ENCODE measurements at regions not wholly inside any gene's neighbourhood (a gene's known extent, or its start where the extent isn't known, plus 50 kb on each side); places are given as distances from the start of the nearest gene placed in this dataset.

DNA sequence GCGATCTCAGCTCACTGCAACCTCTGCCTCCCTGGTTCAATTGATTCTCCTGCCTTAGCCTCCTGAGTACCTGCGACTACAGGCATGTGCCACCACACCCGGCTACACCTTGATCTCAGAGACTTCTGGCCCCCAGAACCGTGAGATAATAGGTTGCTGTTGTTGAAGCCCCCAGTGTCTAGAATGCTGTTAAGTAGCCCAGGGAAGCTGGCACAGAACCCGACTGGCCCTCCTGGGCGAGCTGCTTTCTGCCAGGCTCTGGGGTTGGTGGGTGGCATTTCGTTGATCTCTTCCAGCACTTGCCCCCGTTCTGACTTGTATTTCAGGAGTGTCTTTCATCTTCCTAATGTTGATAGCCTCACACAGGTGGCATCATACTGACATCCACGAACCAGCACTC lies 807.1 kb downstream of the CDH9 start:
- peaks cover 22 to 29% of the 10 kb centered on the region in 2 donors for H3K9me3 Mint-ChIP-seq
- DNase-seq (no peak), ATAC-seq (no peak)
- no peaks in the 10 kb centered on the region for H3K27me3 Mint-ChIP-seq (ENCODE audit: low read depth in 2 of 2)
- 90% methylated on average over 9 of the region's 9 CpGs for WGBS (ENCODE audit: insufficient coverage)
- peaks cover 4 to 5% of the 10 kb centered on the region in 2 donors for H3K4me1 Mint-ChIP-seq
- no peaks in the 10 kb centered on the region for H3K27me3 ChIP-seq (ENCODE audit: control insufficient read depth, insufficient read depth, low read length)
- H3K27ac Mint-ChIP-seq = no peak overlapping the region
- H3K4me3 Mint-ChIP-seq = no peak overlapping the region
- intact Hi-C loops (cut with micrococcal nuclease) = no loop called here
- peaks cover 41% of the 10 kb centered on the region for H3K9me3 ChIP-seq (ENCODE audit: control insufficient read depth, insufficient read depth, low read length)
- no peak overlapping the region for H3K4me3 ChIP-seq (ENCODE audit: low read length)
- peaks cover 27% of the 10 kb centered on the region for H3K36me3 Mint-ChIP-seq
- H3K36me3 ChIP-seq (ENCODE audit: control insufficient read depth, insufficient read depth, low read length) = no peaks in the 10 kb centered on the region
- no peak overlapping the region for H3K27ac ChIP-seq (ENCODE audit: low read length)
- no peaks in the 10 kb centered on the region for H3K4me1 ChIP-seq (ENCODE audit: control insufficient read depth, insufficient read depth, low read length)
- no peak for TF ChIP-seq CTCF (IDR thresholded peaks at IDR 0.05)

- Histone ChIP-seq H3K9me3 (ENCODE audit: control insufficient read depth, insufficient read depth, low read length) (peaks cover 46% of the 10 kb centered on the region), H3K36me3 (ENCODE audit: control insufficient read depth, insufficient read depth, low read length) (no peaks in the 10 kb centered on the region), H3K4me3 (ENCODE audit: low read length) (no peak overlapping the region), H3K4me1 (ENCODE audit: control insufficient read depth, insufficient read depth, low read length) (no peaks in the 10 kb centered on the region), H3K27me3 (ENCODE audit: control insufficient read depth, insufficient read depth, low read length) (no peaks in the 10 kb centered on the region), H3K27ac (ENCODE audit: low read length) (no peak overlapping the region)
- no peak for TF ChIP-seq CTCF (IDR thresholded peaks at IDR 0.05)
- peaks cover 28 to 35% of the 10 kb centered on the region in 2 donors for H3K9me3 Mint-ChIP-seq
- ATAC-seq (no peak), DNase-seq (no peak)
- no peak overlapping the region for H3K27ac Mint-ChIP-seq
- peaks cover 4 to 10% of the 10 kb centered on the region in 2 donors for H3K4me1 Mint-ChIP-seq
- no peak overlapping the region for H3K4me3 Mint-ChIP-seq
- 97% methylated on average over 8 of the region's 8 CpGs for WGBS (ENCODE audit: insufficient coverage)
- intact Hi-C loops (cut with micrococcal nuclease) = no loop called here
- no peaks in the 10 kb centered on the region for H3K27me3 Mint-ChIP-seq (ENCODE audit: low read depth in 2 of 2)
- peaks cover 42% of the 10 kb centered on the region for H3K36me3 Mint-ChIP-seq
Measured at GRCh38 chr5:26229848-26230247, 808.5 kb downstream of the CDH9 start.

- H3K27me3 ChIP-seq (ENCODE audit: control insufficient read depth, insufficient read depth, low read length) = no peaks in the 10 kb centered on the region
- no peak for TF ChIP-seq CTCF (IDR thresholded peaks at IDR 0.05)
- intact Hi-C loops (cut with micrococcal nuclease) = no loop called here
- ATAC-seq = no peak
- 83% methylated on average over 6 of the region's 6 CpGs for WGBS (ENCODE audit: insufficient coverage)
- H3K4me1 ChIP-seq (ENCODE audit: control insufficient read depth, insufficient read depth, low read length) = no peaks in the 10 kb centered on the region
- Mint-ChIP-seq H3K4me1 (peaks cover 4 to 10% of the 10 kb centered on the region in 2 donors), H3K27me3 (ENCODE audit: low read depth in 2 of 2) (no peaks in the 10 kb centered on the region), H3K27ac (no peak overlapping the region), H3K36me3 (peaks cover 46% of the 10 kb centered on the region), H3K4me3 (no peak overlapping the region), H3K9me3 (peaks cover 30 to 36% of the 10 kb centered on the region in 2 donors)
- DNase-seq = no peak
- no peak overlapping the region for H3K27ac ChIP-seq (ENCODE audit: low read length)
- peaks cover 42% of the 10 kb centered on the region for H3K9me3 ChIP-seq (ENCODE audit: control insufficient read depth, insufficient read depth, low read length)
- H3K4me3 ChIP-seq (ENCODE audit: low read length) = no peak overlapping the region
- no peaks in the 10 kb centered on the region for H3K36me3 ChIP-seq (ENCODE audit: control insufficient read depth, insufficient read depth, low read length)
Measured at GRCh38 chr5:26227245-26227644, 811.1 kb downstream of the CDH9 start.

DNA sequence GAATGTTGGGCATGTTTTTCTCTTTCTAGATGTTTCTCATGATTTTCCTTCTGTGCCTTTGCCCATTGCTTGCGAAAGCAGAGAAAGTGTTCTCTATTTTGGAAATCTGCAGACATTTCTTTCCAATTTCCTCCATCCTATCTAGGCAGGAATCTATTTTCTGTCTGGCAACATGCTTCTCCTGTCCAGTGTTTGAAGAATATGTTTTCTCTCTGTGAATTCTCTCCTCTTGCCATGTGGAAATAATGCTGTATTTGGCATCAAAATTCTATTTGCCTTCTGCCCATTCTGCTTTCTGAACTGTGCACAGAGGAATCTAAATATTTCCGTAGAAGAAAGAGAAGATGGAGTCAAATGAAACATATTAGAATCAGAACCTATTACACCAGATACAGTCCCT lies 833.3 kb downstream of the CDH9 start:
- intact Hi-C loops (cut with micrococcal nuclease) = no loop called here
- no peak overlapping the region for H3K4me3 ChIP-seq (ENCODE audit: low read length)
- H3K36me3 ChIP-seq (ENCODE audit: control insufficient read depth, insufficient read depth, low read length) = no peaks in the 10 kb centered on the region
- TF ChIP-seq CTCF (IDR thresholded peaks at IDR 0.05) = no peak
- no peak overlapping the region for H3K27ac ChIP-seq (ENCODE audit: low read length)
- ATAC-seq = no peak
- no peaks in the 10 kb centered on the region for H3K27me3 ChIP-seq (ENCODE audit: control insufficient read depth, insufficient read depth, low read length)
- H3K9me3 ChIP-seq (ENCODE audit: control insufficient read depth, insufficient read depth, low read length) = no peaks in the 10 kb centered on the region
- no peak overlapping the region for H3K4me3 Mint-ChIP-seq
- H3K27ac Mint-ChIP-seq = no peak overlapping the region
- DNase-seq = no peak
- no peaks in the 10 kb centered on the region for H3K27me3 Mint-ChIP-seq (ENCODE audit: low read depth in 2 of 2)
- peaks cover 7 to 18% of the 10 kb centered on the region in 2 donors for H3K9me3 Mint-ChIP-seq
- 83% methylated on average over 1 of the region's 2 CpGs for WGBS (ENCODE audit: insufficient coverage)
- H3K36me3 Mint-ChIP-seq = no peaks in the 10 kb centered on the region
- no peaks in the 10 kb centered on the region for H3K4me1 ChIP-seq (ENCODE audit: control insufficient read depth, insufficient read depth, low read length)
- no peaks in the 10 kb centered on the region for H3K4me1 Mint-ChIP-seq
